Fibroblast of lung (primary cell): ENCODE measurements at regions not wholly inside any gene's neighbourhood (a gene's known extent, or its start where the extent isn't known, plus 50 kb on each side); places are given as distances from the start of the nearest gene placed in this dataset.

Source experiments
- DNase-seq, 2 donors: peaks; one replicate each; pipeline versions ENCODE4 v3.0.0 to v3.0.0-alpha.2; 2010; ENCODE audit warnings: low read depth in 2 of 2
- H2AFZ ChIP-seq: 2 replicates; pipeline ENCODE4 v1.5.1; 2012; ENCODE audit warnings: low read length, control low read depth, inconsistent platforms
- H3K27ac ChIP-seq: 2 replicates; pipeline ENCODE4 v1.5.1; 2011; ENCODE audit warnings: low read length, control low read depth; ENCODE audit not compliant: insufficient read depth
- H3K27me3 ChIP-seq: 2 replicates; pipeline ENCODE4 v1.5.1; 2011; ENCODE audit warnings: mild to moderate bottlenecking, low read length; ENCODE audit not compliant: control insufficient read depth, insufficient read depth
- H3K36me3 ChIP-seq: 2 replicates; pipeline ENCODE4 v1.5.1; 2011; ENCODE audit warnings: low read length; ENCODE audit not compliant: control insufficient read depth, insufficient read depth
- H3K4me1 ChIP-seq: 2 replicates; pipeline ENCODE4 v1.5.1; 2011; ENCODE audit warnings: low read length; ENCODE audit not compliant: control insufficient read depth, insufficient read depth; ENCODE audit errors: extremely low read depth
- H3K4me2 ChIP-seq: 2 replicates; pipeline ENCODE4 v1.5.1; 2011; ENCODE audit warnings: low read length, control low read depth; ENCODE audit not compliant: insufficient read depth; ENCODE audit errors: extremely low read depth
- H3K4me3 ChIP-seq, 4 experiments: fragments of 200-600 bp in 1 of 4; sonication (generic) in 1 of 4; replicated peaks in 1 of 4; 2 replicates each; pipeline ENCODE4 v1.5.1; 2011 to 2016; ENCODE audit warnings: low read length in 4 of 4, low read depth in 3 of 4, mild to moderate bottlenecking in 3 of 4, control low read depth in 2 of 4, inconsistent platforms in 1 of 4, mixed read lengths in 1 of 4; ENCODE audit not compliant: insufficient read depth in 1 of 4; ENCODE audit errors: control extremely low read depth in 1 of 4
- H3K79me2 ChIP-seq: 2 replicates; pipeline ENCODE4 v1.5.1; 2012; ENCODE audit warnings: mild to moderate bottlenecking, low read length, inconsistent platforms; ENCODE audit not compliant: control insufficient read depth, insufficient read depth
- H3K9ac ChIP-seq: 2 replicates; pipeline ENCODE4 v1.5.1; 2011; ENCODE audit warnings: mild to moderate bottlenecking, low read length, control low read depth; ENCODE audit not compliant: insufficient read depth
- H3K9me3 ChIP-seq: 2 replicates; pipeline ENCODE4 v1.5.1; 2012; ENCODE audit warnings: low read depth, low read length; ENCODE audit not compliant: control insufficient read depth, insufficient read depth
- H4K20me1 ChIP-seq: 2 replicates; pipeline ENCODE4 v1.5.1; 2011; ENCODE audit warnings: low read length; ENCODE audit not compliant: control insufficient read depth, insufficient read depth; ENCODE audit errors: extremely low read depth
- EZH2 ChIP-seq: IDR thresholded peaks from 2 replicates; pipeline ENCODE4 v1.5.1; 2012; ENCODE audit warnings: low read length, control low read depth, mild to moderate bottlenecking; ENCODE audit errors: missing control alignments
- TF ChIP-seq, protein P1 (sequence below), 2 donors: IDR thresholded peaks in 1 of 2; conservative IDR thresholded peaks in 1 of 2; 1 replicate in 1 of 2; 2 replicates in 1 of 2; pipeline ENCODE4 v1.5.1; 2011 to 2012; ENCODE audit warnings: low read length in 2 of 2, control low read depth in 1 of 2, inconsistent platforms in 1 of 2, low read depth in 1 of 2, mild to moderate bottlenecking in 1 of 2

DNA sequence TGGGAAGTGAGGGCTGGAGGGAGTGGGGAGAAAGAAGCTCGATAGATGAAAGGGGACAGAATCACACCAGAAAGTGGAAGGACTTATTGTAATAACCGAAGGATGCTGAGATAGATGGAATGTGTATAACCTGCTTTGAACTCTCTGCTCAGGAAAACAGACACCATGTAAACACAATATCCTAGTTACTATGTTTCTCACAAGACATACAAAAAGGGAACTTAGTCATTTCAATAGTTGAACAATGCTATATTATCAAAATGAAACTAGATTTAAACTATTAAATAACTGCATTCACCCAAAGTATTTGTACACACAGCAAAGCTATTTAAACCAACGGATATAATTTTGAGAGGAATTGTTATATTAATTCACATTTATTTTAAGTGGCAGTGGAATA lies 108.3 kb upstream of the GADL1 start:
- Histone ChIP-seq H3K9ac (no peak overlapping the region), H3K27ac (no peak overlapping the region), H3K36me3 (no peaks in the 10 kb centered on the region), H3K79me2 (no peaks in the 10 kb centered on the region), H2AFZ (no peak overlapping the region), H4K20me1 (no peaks in the 10 kb centered on the region), H3K27me3 (no peaks in the 10 kb centered on the region), H3K9me3 (no peaks in the 10 kb centered on the region), H3K4me1 (no peaks in the 10 kb centered on the region), H3K4me2 (no peak overlapping the region), H3K4me3 (no peak overlapping the region)
- DNase-seq = no peak
- TF ChIP-seq, protein P1, sequence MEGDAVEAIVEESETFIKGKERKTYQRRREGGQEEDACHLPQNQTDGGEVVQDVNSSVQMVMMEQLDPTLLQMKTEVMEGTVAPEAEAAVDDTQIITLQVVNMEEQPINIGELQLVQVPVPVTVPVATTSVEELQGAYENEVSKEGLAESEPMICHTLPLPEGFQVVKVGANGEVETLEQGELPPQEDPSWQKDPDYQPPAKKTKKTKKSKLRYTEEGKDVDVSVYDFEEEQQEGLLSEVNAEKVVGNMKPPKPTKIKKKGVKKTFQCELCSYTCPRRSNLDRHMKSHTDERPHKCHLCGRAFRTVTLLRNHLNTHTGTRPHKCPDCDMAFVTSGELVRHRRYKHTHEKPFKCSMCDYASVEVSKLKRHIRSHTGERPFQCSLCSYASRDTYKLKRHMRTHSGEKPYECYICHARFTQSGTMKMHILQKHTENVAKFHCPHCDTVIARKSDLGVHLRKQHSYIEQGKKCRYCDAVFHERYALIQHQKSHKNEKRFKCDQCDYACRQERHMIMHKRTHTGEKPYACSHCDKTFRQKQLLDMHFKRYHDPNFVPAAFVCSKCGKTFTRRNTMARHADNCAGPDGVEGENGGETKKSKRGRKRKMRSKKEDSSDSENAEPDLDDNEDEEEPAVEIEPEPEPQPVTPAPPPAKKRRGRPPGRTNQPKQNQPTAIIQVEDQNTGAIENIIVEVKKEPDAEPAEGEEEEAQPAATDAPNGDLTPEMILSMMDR (conservative IDR thresholded peaks at IDR 0.05 in 1 of 2, IDR thresholded peaks at IDR 0.05 in 1 of 2; ENCODE audit: low read depth in 1 of 2, low read length in 2 of 2) = no peak
- no peak for TF ChIP-seq EZH2

DNA sequence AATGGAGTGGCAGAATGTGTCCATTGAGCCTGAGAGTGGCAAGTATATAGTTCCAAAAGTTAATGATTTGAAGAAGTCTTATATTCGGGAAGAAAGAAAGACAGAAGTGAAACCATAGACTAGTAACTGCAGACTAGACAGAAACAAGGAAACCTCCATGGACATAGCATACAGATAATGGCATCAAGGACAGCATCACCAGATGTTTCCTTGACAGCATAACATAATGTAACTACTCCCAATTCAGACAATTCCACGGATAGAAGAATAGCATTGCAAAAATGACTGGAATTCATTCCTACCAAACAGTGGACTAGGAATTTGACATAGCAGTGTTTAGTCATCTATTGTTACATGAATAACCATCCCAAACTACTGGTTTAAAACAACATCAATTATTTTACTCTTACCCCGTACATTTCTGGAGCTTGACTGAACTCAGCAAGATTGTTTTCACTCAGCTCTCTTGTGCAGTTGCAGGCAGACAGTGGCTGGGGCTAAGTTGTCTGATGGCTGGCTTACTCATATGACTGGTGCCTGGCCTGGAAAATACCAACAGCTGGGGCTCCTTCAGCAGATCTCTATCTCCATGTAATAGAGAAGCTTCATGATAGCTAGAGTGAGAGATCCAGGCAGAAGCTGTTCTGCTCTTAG lies 109.7 kb upstream of the GADL1 start:
- Histone ChIP-seq H3K36me3 (no peaks in the 10 kb centered on the region), H4K20me1 (no peaks in the 10 kb centered on the region), H3K9ac (no peak overlapping the region), H3K4me3 (no peak overlapping the region), H3K27ac (no peak overlapping the region), H3K9me3 (no peaks in the 10 kb centered on the region), H3K4me1 (no peaks in the 10 kb centered on the region), H2AFZ (no peak overlapping the region), H3K27me3 (no peaks in the 10 kb centered on the region), H3K79me2 (no peaks in the 10 kb centered on the region), H3K4me2 (peak overlapping the region; percentile 21)
- peak; percentile 60 to 99 for DNase-seq
- TF ChIP-seq EZH2 = no peak
- TF ChIP-seq, protein P1 (conservative IDR thresholded peaks at IDR 0.05 in 1 of 2, IDR thresholded peaks at IDR 0.05 in 1 of 2; ENCODE audit: low read depth in 1 of 2, low read length in 2 of 2) = no peak

DNA sequence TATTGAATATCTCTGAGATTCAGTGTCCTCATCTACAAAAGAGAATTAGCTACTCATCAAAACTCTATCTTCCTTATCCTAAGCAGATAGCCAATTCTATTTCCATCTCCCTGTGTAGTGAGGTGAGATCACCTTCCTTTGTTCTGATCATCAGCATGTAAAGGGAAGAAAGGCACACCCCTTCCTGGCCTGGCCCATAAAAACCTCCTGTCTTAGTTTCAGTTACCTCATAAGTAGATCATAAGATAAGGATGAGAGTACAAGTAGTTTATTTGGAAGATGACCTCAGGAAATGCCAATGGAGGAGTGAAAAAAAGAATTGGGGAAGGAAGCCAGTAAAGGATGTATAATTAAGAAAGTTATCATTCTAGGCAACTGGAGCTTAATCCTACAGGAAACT lies 114.5 kb upstream of the GADL1 start:
- Histone ChIP-seq H3K27me3 (no peaks in the 10 kb centered on the region), H3K79me2 (no peaks in the 10 kb centered on the region), H3K36me3 (no peaks in the 10 kb centered on the region), H3K4me2 (no peak overlapping the region), H3K4me1 (no peaks in the 10 kb centered on the region), H3K9ac (no peak overlapping the region), H2AFZ (no peak overlapping the region), H3K27ac (no peak overlapping the region), H3K9me3 (no peaks in the 10 kb centered on the region), H3K4me3 (no peak overlapping the region), H4K20me1 (no peaks in the 10 kb centered on the region)
- TF ChIP-seq, protein P1 (conservative IDR thresholded peaks at IDR 0.05 in 1 of 2, IDR thresholded peaks at IDR 0.05 in 1 of 2; ENCODE audit: low read depth in 1 of 2, low read length in 2 of 2) = no peak
- no peak for TF ChIP-seq EZH2
- DNase-seq = peak in 1 of 2 donors; percentile 75
